Body of pancreas (tissue), 4 donors: ENCODE measurements at regions not wholly inside any gene's neighbourhood (a gene's known extent, or its start where the extent isn't known, plus 50 kb on each side); places are given as distances from the start of the nearest gene placed in this dataset.

Experiments
- CTCF ChIP-seq, 7 experiments: fragments of 450-650 bp in 4 of 7; fragments of 200-600 bp in 3 of 7; sonication (generic) in 3 of 7; IDR thresholded peaks; one replicate each; pipeline ENCODE4 v1.5.1; 2016 to 2019; ENCODE audit warnings: antibody characterized with exemption in 7 of 7
- POLR2A ChIP-seq, 3 donors: fragments of 450-650 bp; IDR thresholded peaks; one replicate each; pipeline ENCODE4 v1.6.1; 2016; ENCODE audit warnings: antibody characterized with exemption in 3 of 3, mild to moderate bottlenecking in 2 of 3

DNA sequence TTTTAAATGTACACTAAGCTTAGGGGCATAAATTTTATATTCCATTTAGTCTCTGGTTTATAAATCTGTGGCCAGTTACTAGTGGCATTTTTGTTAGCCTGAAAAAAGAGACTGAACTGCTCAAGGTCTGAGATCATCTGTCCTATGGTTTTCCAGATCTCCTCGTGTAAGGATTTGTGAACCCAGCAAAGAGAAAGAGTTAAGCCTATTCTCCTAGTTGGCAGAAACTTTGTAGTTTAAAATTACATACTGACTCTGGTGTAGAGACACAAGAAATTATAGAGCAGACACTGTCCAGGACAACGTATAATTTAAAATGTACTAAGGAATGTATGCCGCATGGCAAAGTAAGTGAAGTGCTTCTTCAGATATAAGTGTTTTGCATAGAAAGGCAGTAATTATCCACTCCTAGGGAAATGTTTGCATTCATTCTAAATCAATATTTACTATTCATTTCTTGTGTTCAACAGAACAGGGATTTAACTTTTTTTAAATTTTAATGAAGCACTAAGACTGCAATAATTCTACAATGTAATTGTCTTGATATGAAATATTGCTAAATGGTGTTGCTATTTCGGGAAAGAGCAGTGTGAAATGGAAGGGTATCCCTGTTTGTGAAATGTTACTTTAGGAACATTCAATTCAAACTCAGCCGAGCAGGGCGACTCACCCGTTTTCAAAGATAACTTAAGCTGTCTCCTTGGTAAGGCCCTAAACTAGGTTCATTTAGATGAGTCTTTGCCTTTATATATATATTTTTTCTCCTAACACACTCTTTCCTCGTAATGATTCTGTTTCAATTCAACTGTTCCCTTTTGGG lies 508.4 kb upstream of the ZEB2 start:
- no peak for TF ChIP-seq CTCF (IDR thresholded peaks at IDR 0.05)
- TF ChIP-seq POLR2A (IDR thresholded peaks at IDR 0.05): no peak
